ENCODE measurements at regions not wholly inside any gene's neighbourhood (a gene's known extent, or its start where the extent isn't known, plus 50 kb on each side); places are given as distances from the start of the nearest gene placed in this dataset.

DNA sequence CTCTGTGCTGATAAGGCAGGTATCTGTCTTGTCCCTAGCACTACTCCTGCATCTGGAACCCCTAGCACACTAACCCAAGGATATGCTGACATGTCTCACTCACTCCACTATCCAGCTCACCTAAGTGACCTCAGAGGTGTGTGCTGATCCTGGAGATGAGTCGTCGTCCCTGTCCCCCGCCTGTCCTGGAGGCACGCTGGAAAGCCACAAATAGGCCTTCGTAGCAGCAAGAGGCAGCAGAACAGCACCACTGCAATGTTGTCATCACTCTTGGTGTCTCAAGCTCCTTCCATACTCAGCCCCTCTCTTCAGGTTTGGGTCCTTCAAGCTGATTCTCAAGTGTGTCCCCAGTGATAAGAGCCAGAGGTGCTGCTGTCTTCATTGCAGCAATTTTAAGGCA, 73.0 kb upstream of the ITGA6 start:
- no peak for TF ChIP-seq EZH2phosphoT487 (IDR thresholded peaks at IDR 0.05; ENCODE audit: borderline replicate concordance, low read length)
- TF ChIP-seq, protein P1, sequence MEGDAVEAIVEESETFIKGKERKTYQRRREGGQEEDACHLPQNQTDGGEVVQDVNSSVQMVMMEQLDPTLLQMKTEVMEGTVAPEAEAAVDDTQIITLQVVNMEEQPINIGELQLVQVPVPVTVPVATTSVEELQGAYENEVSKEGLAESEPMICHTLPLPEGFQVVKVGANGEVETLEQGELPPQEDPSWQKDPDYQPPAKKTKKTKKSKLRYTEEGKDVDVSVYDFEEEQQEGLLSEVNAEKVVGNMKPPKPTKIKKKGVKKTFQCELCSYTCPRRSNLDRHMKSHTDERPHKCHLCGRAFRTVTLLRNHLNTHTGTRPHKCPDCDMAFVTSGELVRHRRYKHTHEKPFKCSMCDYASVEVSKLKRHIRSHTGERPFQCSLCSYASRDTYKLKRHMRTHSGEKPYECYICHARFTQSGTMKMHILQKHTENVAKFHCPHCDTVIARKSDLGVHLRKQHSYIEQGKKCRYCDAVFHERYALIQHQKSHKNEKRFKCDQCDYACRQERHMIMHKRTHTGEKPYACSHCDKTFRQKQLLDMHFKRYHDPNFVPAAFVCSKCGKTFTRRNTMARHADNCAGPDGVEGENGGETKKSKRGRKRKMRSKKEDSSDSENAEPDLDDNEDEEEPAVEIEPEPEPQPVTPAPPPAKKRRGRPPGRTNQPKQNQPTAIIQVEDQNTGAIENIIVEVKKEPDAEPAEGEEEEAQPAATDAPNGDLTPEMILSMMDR (IDR thresholded peaks at IDR 0.05; ENCODE audit: low read depth, low read length, poor library complexity, severe bottlenecking): no peak
